ENCODE measurements at regions not wholly inside any gene's neighbourhood (a gene's known extent, or its start where the extent isn't known, plus 50 kb on each side); places are given as distances from the start of the nearest gene placed in this dataset.
A peak's percentile ranks its signal among the peaks of the same experiment; 100 is the strongest.

- ATAC-seq (no peak), DNase-seq (peak; percentile 41)
- no peaks in the 10 kb centered on the region for H3K4me1 Mint-ChIP-seq
- no peaks in the 10 kb centered on the region for H3K9me3 Mint-ChIP-seq (ENCODE audit: low read depth)
- CTCF ChIA-PET, result no interaction called here
- no peaks in the 10 kb centered on the region for H3K36me3 Mint-ChIP-seq
- H3K27me3 Mint-ChIP-seq, result no peaks in the 10 kb centered on the region
- no peak overlapping the region for H3K4me3 Mint-ChIP-seq
- no peak overlapping the region for H3K27ac Mint-ChIP-seq
These were observed 260.8 kb downstream of the RASSF9 start for GRCh38 chr12:85575120-85576096.

DNA sequence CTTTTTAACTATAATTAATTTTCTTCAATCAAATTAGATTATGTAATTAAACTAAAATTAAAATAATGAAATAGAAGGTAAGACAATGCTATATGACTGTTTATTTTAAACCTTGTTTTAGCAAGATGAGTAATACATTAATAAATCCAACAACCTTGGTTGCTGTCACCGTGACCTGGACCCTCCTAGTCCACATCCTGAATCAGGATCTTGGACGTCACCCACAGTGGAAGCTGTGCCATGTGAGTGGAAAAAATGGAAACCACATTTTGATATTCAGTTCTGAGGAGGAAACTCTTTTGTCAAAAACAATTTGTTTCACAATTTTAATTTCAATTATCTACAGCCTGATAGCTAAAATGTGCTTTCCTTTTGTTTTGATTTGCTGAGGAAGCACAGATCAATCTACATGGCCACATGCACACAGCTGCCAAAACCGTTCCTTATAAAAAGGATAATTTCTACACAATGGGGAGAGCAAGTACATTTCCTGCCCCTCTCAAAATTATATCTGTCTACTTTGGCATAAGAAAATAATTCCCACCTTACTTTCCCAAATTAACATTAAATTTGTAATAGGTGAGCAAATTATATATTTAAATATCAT is 255.5 kb downstream of the RASSF9 start:
- Mint-ChIP-seq H3K4me3 (no peak overlapping the region), H3K27me3 (no peaks in the 10 kb centered on the region), H3K36me3 (no peaks in the 10 kb centered on the region), H3K4me1 (no peaks in the 10 kb centered on the region), H3K27ac (no peak overlapping the region), H3K9me3 (ENCODE audit: low read depth) (no peaks in the 10 kb centered on the region)
- CTCF ChIA-PET, result no interaction called here
- no peak for ATAC-seq
- no peak for DNase-seq

DNA sequence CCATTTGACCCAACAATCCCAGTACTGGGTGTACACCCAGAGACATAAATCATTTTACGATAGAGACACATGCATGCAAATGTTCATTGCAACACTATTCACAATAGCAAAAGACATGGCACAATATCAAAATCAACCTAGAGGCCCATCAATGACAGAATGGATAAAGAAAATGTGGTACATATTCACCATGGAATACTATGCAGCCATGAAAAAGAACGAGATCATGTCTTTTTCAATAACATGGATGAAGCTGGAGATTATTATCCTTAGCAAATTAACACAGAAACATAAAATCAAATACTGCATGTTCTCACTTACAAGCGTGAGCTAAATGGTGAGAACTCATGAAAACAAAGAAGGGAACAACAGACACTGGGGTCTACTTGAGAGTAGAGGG is 249.1 kb downstream of the RASSF9 start:
- ATAC-seq (no peak), DNase-seq (no peak)
- H3K36me3 Mint-ChIP-seq, result no peaks in the 10 kb centered on the region
- H3K4me1 Mint-ChIP-seq, result no peaks in the 10 kb centered on the region
- H3K9me3 Mint-ChIP-seq (ENCODE audit: low read depth), result peaks cover 6% of the 10 kb centered on the region
- CTCF ChIA-PET, result no interaction called here
- no peaks in the 10 kb centered on the region for H3K27me3 Mint-ChIP-seq
- H3K4me3 Mint-ChIP-seq, result no peak overlapping the region
- no peak overlapping the region for H3K27ac Mint-ChIP-seq

- CTCF ChIA-PET, result no interaction called here
- no peaks in the 10 kb centered on the region for H3K27me3 Mint-ChIP-seq
These were observed 248.0 kb downstream of the RASSF9 start for GRCh38 chr12:85588221-85588620.

DNA sequence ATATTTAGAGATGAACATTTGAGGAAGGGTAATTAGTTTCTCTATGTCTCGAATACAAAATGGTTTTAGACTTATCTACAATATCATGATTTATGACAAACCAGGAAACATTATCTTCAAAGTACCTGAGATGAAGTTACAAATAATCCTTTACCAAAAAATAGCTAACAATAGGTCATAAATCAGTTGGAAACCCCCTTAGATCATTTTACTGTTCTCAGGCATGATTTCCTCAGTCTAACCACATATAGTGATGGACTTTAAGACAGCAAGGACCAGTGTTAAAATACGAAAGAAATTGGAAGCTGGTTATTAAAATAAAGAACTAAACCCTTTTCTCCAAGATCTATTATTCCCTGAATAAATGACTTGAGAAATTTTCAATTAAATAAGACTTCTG is 235.4 kb downstream of the RASSF9 start:
- H3K4me3 Mint-ChIP-seq, result no peak overlapping the region
- H3K27me3 Mint-ChIP-seq, result no peaks in the 10 kb centered on the region
- no peaks in the 10 kb centered on the region for H3K4me1 Mint-ChIP-seq
- H3K27ac Mint-ChIP-seq, result no peak overlapping the region
- no peak for ATAC-seq
- no peaks in the 10 kb centered on the region for H3K36me3 Mint-ChIP-seq
- no peak for DNase-seq
- peaks cover 3% of the 10 kb centered on the region for H3K9me3 Mint-ChIP-seq (ENCODE audit: low read depth)
- CTCF ChIA-PET, result no interaction called here

More at GRCh38 chr12:85588221-85588620, 248.0 kb downstream of the RASSF9 start:
- no peak overlapping the region for H3K4me3 Mint-ChIP-seq
- H3K36me3 Mint-ChIP-seq, result no peaks in the 10 kb centered on the region
- DNase-seq (no peak), ATAC-seq (no peak)
- no peaks in the 10 kb centered on the region for H3K4me1 Mint-ChIP-seq
- H3K27ac Mint-ChIP-seq, result no peak overlapping the region
- H3K9me3 Mint-ChIP-seq (ENCODE audit: low read depth), result peaks cover 6% of the 10 kb centered on the region

- no peak for DNase-seq
- H3K36me3 Mint-ChIP-seq, result no peaks in the 10 kb centered on the region
- no peak overlapping the region for H3K4me3 Mint-ChIP-seq
- no peaks in the 10 kb centered on the region for H3K4me1 Mint-ChIP-seq
- no peak overlapping the region for H3K27ac Mint-ChIP-seq
- H3K9me3 Mint-ChIP-seq (ENCODE audit: low read depth), result peaks cover 2% of the 10 kb centered on the region
- CTCF ChIA-PET, result no interaction called here
- no peak for ATAC-seq
- H3K27me3 Mint-ChIP-seq, result no peaks in the 10 kb centered on the region
These were observed 232.7 kb downstream of the RASSF9 start for GRCh38 chr12:85603556-85603955.

- H3K4me1 Mint-ChIP-seq, result no peaks in the 10 kb centered on the region
- CTCF ChIA-PET, result no interaction called here
- DNase-seq (no peak), ATAC-seq (no peak)
- no peak overlapping the region for H3K27ac Mint-ChIP-seq
- peaks cover 2% of the 10 kb centered on the region for H3K9me3 Mint-ChIP-seq (ENCODE audit: low read depth)
- no peaks in the 10 kb centered on the region for H3K27me3 Mint-ChIP-seq
- no peaks in the 10 kb centered on the region for H3K36me3 Mint-ChIP-seq
- no peak overlapping the region for H3K4me3 Mint-ChIP-seq
These were observed 229.8 kb downstream of the RASSF9 start for GRCh38 chr12:85606455-85606854.

DNA sequence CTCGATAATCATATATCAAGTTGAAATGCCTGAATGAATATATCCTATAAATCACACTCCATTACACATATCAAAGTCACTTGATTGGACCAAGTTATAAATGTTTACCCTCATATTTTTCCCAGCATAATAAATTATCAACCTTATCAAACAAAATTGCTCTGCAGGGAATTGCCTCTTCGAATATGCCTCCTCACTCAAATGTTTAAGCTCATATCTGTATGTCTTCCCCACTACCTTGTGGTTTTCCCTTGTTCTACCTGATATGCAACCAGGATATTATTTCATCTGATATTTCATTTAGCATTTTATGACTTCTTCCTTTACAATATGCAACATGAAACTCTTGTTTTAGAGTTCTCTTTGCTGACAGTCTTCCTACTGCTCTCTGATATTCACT is 226.4 kb downstream of the RASSF9 start:
- Mint-ChIP-seq H3K27me3 (no peaks in the 10 kb centered on the region), H3K36me3 (no peaks in the 10 kb centered on the region), H3K4me1 (no peaks in the 10 kb centered on the region), H3K4me3 (no peak overlapping the region), H3K27ac (no peak overlapping the region), H3K9me3 (ENCODE audit: low read depth) (peaks cover 2% of the 10 kb centered on the region)
- CTCF ChIA-PET, result no interaction called here
- ATAC-seq (no peak), DNase-seq (no peak)

- H3K27me3 Mint-ChIP-seq, result no peaks in the 10 kb centered on the region
- CTCF ChIA-PET, result no interaction called here
- ATAC-seq (no peak), DNase-seq (no peak)
- no peak overlapping the region for H3K27ac Mint-ChIP-seq
- H3K9me3 Mint-ChIP-seq (ENCODE audit: low read depth), result peaks cover 2% of the 10 kb centered on the region
- no peak overlapping the region for H3K4me3 Mint-ChIP-seq
- no peaks in the 10 kb centered on the region for H3K4me1 Mint-ChIP-seq
- H3K36me3 Mint-ChIP-seq, result no peaks in the 10 kb centered on the region
These were observed 226.0 kb downstream of the RASSF9 start for GRCh38 chr12:85610194-85610593.

DNA sequence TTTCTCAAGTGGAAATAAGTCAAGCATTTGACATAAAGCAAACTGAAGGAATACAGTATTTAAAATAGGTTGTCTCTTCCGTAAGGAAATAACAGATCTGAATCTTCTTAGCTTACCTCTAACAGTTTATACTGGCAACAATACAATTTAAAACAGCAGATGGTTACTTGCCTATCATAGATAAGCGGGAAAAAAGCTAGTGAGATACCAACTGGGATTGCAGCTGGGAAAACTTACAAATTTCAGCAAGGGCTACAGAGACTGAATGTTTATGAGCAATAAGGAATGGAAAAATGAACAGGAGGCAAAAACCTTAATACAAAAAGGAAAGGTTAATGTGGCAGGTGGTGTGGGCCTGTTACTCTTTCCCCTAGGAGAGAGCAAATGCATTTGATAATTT is 220.0 kb downstream of the RASSF9 start:
- Mint-ChIP-seq H3K4me3 (no peak overlapping the region), H3K4me1 (no peaks in the 10 kb centered on the region), H3K27ac (no peak overlapping the region), H3K9me3 (ENCODE audit: low read depth) (no peaks in the 10 kb centered on the region), H3K27me3 (no peaks in the 10 kb centered on the region), H3K36me3 (no peaks in the 10 kb centered on the region)
- CTCF ChIA-PET, result no interaction called here
- DNase-seq (no peak), ATAC-seq (no peak)

DNA sequence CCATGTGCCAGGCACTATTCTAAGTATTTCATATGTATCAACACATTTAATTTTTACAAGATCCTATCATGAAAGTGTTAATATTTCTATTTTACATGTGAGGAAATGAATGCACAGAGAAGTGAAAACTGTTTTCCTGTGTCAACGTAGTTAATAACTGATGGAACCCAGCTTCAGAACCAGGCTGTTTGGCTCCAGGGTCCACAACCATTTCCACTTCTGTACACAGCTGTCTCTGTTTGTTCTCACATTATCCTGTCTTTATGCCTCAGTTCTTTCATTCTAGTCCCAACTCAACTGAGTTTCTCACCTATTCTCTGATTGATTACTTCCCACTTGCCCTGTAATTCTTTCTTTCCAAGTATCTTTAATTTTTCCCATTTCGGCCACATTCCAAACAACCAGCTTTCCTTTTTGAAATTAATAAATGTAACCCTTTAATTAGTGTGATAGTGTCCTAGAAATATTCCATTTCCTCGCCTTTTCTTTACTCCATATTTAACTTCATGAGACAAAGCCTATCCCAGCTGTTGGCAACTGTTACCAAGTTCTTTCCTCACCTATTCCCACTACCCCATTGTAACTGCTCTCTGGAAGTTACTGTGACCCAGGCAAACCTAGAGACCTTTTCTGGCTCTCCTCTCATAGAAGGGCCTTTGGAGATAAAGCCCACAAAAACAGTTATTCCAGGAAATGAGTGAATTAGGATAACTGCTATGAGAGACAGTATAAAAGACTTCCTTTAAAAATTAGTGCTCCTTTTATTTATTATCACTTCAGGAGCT is 218.7 kb downstream of the RASSF9 start:
- Mint-ChIP-seq H3K36me3 (no peaks in the 10 kb centered on the region), H3K4me3 (no peak overlapping the region), H3K27ac (no peak overlapping the region), H3K27me3 (no peaks in the 10 kb centered on the region), H3K4me1 (no peaks in the 10 kb centered on the region), H3K9me3 (ENCODE audit: low read depth) (no peaks in the 10 kb centered on the region)
- DNase-seq, result no peak
- CTCF ChIA-PET, result no interaction called here
- no peak for ATAC-seq

DNA sequence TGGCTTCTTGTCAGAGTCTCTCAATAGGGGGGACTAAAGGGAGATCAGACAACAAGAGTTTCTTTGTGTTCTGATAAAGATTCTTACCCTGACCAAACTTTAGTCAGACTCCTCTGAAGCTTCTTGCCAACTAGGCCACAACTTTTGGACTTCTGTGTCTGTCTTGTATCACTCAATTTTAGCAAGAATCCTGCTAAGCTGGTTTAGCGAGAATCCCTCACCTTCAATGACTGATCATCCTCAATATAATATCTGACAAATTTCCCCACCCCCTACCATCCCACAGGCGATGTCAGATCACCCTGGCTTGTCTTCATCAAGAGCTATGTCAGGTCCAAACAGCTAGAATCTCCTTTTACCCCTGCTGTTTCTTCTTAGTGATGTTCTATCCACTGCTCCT is 215.2 kb downstream of the RASSF9 start:
- Mint-ChIP-seq H3K36me3 (no peaks in the 10 kb centered on the region), H3K9me3 (ENCODE audit: low read depth) (no peaks in the 10 kb centered on the region), H3K27me3 (no peaks in the 10 kb centered on the region), H3K27ac (no peak overlapping the region), H3K4me3 (no peak overlapping the region), H3K4me1 (no peaks in the 10 kb centered on the region)
- CTCF ChIA-PET, result no interaction called here
- ATAC-seq (no peak), DNase-seq (no peak)

DNA sequence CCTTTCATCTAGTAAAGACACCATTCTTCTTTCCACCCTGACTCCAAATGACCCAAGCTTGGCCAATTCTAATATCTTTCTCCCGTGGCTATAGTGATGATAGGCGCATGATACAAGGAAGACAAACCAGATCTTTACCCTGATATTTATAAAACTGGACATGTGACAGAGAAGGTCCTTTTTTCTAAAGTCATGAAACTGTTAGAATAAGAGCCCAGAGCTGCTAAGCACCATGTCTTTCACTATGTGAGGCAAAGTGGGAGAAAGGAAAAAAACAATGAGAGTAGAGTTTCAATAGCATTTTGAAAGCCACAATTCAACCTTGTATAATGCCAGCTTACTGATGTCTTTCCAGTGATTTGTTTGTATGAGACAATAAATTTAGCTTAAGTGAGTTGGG is 212.4 kb downstream of the RASSF9 start:
- ATAC-seq (no peak), DNase-seq (no peak)
- H3K4me3 Mint-ChIP-seq, result no peak overlapping the region
- no peaks in the 10 kb centered on the region for H3K36me3 Mint-ChIP-seq
- H3K4me1 Mint-ChIP-seq, result no peaks in the 10 kb centered on the region
- no peak overlapping the region for H3K27ac Mint-ChIP-seq
- H3K9me3 Mint-ChIP-seq (ENCODE audit: low read depth), result peaks cover 2% of the 10 kb centered on the region
- CTCF ChIA-PET, result no interaction called here
- no peaks in the 10 kb centered on the region for H3K27me3 Mint-ChIP-seq

DNA sequence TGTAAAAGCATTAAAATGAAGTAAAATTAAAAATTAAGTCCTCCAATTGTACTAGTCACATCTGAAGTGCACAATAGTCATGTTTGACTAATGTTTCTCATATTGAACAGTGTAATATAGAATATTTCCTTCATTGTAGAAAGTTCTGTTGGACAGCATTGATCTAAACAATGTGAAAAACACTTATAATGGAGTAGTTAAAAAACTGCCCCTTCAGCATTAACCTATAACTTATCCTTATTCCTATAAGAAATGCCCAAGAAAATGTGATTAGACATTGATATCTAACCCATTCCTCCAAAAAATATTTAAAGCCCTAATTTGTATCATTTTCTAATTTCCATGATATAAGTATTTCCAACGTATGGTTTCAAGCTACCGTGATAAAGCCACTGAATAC is 210.7 kb downstream of the RASSF9 start:
- DNase-seq (no peak), ATAC-seq (no peak)
- Mint-ChIP-seq H3K27me3 (no peaks in the 10 kb centered on the region), H3K27ac (no peak overlapping the region), H3K4me1 (no peaks in the 10 kb centered on the region), H3K4me3 (no peak overlapping the region), H3K36me3 (no peaks in the 10 kb centered on the region), H3K9me3 (ENCODE audit: low read depth) (peaks cover 2% of the 10 kb centered on the region)
- CTCF ChIA-PET, result no interaction called here
